GM06990 (cell line): ENCODE measurements at regions not wholly inside any gene's neighbourhood (a gene's known extent, or its start where the extent isn't known, plus 50 kb on each side); places are given as distances from the start of the nearest gene placed in this dataset.

Experiments
- DNase-seq: peaks from one replicate; pipeline ENCODE4 v3.0.0-alpha.2; 2011; ENCODE audit not compliant: insufficient read length; ENCODE audit errors: extremely low read depth
- H3K27me3 ChIP-seq: replicated peaks from 2 replicates; pipeline ENCODE4 v1.6.0; 2011; ENCODE audit warnings: low read length; ENCODE audit not compliant: control insufficient read depth, insufficient read depth
- H3K36me3 ChIP-seq: 2 replicates; pipeline ENCODE4 v1.5.1; 2011; ENCODE audit warnings: low read length; ENCODE audit not compliant: control insufficient read depth, insufficient read depth
- H3K4me3 ChIP-seq: replicated peaks from 2 replicates; pipeline ENCODE4 v1.5.1; 2011; ENCODE audit warnings: low read depth, mild to moderate bottlenecking, control low read depth, low read length
- CTCF ChIP-seq: IDR thresholded peaks from 2 replicates; pipeline ENCODE4 v1.5.1; 2011; ENCODE audit warnings: low read length, control low read depth, mild to moderate bottlenecking, inconsistent platforms; ENCODE audit not compliant: insufficient read depth, poor library complexity, severe bottlenecking

GRCh38 chr5:15388866-15389265 is 111.1 kb upstream of the FBXL7 start:
- Histone ChIP-seq H3K27me3 (no peaks in the 10 kb centered on the region), H3K36me3 (no peaks in the 10 kb centered on the region), H3K4me3 (no peak overlapping the region)
- DNase-seq: no peak
- no peak for TF ChIP-seq CTCF

- DNase-seq: no peak
- TF ChIP-seq CTCF: no peak
- Histone ChIP-seq H3K4me3 (no peak overlapping the region), H3K36me3 (no peaks in the 10 kb centered on the region), H3K27me3 (no peaks in the 10 kb centered on the region)
Measured at GRCh38 chr5:15387931-15388524, 112.0 kb upstream of the FBXL7 start.

- Histone ChIP-seq H3K4me3 (no peak overlapping the region), H3K36me3 (no peaks in the 10 kb centered on the region), H3K27me3 (no peaks in the 10 kb centered on the region)
- no peak for TF ChIP-seq CTCF
- no peak for DNase-seq
Measured at GRCh38 chr5:15386122-15386521, 113.9 kb upstream of the FBXL7 start.

- H3K36me3 ChIP-seq: no peaks in the 10 kb centered on the region
- H3K4me3 ChIP-seq: no peak overlapping the region
- TF ChIP-seq CTCF: no peak
- DNase-seq: no peak
- H3K27me3 ChIP-seq: no peaks in the 10 kb centered on the region
Measured at GRCh38 chr5:15385553-15385952, 114.4 kb upstream of the FBXL7 start.

GRCh38 chr5:15385037-15385436 is 114.9 kb upstream of the FBXL7 start:
- no peaks in the 10 kb centered on the region for H3K36me3 ChIP-seq
- no peak for DNase-seq
- H3K27me3 ChIP-seq: no peaks in the 10 kb centered on the region
- no peak overlapping the region for H3K4me3 ChIP-seq
- no peak for TF ChIP-seq CTCF

GRCh38 chr5:15384581-15384980 is 115.4 kb upstream of the FBXL7 start:
- Histone ChIP-seq H3K4me3 (no peak overlapping the region), H3K36me3 (no peaks in the 10 kb centered on the region), H3K27me3 (no peaks in the 10 kb centered on the region)
- no peak for TF ChIP-seq CTCF
- no peak for DNase-seq
